Erythroblast (primary cell): ENCODE measurements at regions not wholly inside any gene's neighbourhood (a gene's known extent, or its start where the extent isn't known, plus 50 kb on each side); places are given as distances from the start of the nearest gene placed in this dataset.
"Not testable (repeated sequence)": the region's sequence is repeated elsewhere in the genome, so short reads cannot be mapped to it uniquely, and the experiment has no call there.

Experiments
- DNase-seq, 2 experiments: peaks; one replicate each; lab custom pipeline; 2025; lab: John Stamatoyannopoulos, UW
- GATA1 ChIP-seq: IDR thresholded peaks from 2 replicates; pipeline ENCODE4 v1.6.1; 2011; ENCODE audit warnings: low read depth, mild to moderate bottlenecking, control low read depth, low read length, moderate library complexity
- POLR2A ChIP-seq: IDR thresholded peaks from 2 replicates; pipeline ENCODE4 v1.6.1; 2011; ENCODE audit warnings: mild to moderate bottlenecking, low read length

DNA sequence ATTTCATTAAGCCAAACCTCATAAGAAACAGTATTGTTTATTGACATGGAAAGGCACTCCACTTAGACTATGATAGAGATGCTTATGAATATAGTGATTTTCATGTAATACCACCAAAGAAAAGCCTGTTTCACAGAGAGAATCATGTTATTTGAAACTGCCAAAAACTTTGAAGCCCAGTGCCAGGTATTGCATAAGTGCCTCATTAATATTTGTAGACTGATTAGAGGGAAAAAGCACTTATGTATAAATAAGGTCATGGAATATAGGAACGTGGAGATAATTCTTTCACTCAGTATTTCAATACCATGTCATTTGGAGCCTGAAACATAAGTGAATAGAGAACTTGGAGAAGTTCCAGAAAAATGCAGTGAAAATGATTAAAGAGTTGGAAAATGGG, 162.6 kb upstream of the CRIM1 start:
- TF ChIP-seq POLR2A, result no peak
- no peak for TF ChIP-seq GATA1
- no peak for DNase-seq

DNA sequence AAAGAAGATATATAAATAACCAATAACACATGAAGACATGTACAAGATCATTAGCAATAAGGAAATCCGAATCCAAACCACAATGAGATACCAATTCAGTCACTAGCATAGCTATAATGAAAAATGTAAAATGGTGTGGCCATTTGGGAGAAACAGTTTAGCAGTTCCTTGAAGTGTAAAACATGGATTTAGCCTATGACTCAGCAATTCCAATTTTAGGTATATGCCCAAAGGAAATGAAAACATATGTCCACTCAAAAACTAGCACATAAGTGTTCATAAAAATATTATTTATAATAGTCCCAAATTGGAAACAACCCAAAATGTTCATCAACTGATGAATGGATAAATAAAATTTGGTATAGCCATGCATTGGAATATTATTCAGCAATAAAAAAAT, 165.5 kb upstream of the CRIM1 start:
- DNase-seq, result no peak
- TF ChIP-seq GATA1 (no peak), POLR2A (no peak)

DNA sequence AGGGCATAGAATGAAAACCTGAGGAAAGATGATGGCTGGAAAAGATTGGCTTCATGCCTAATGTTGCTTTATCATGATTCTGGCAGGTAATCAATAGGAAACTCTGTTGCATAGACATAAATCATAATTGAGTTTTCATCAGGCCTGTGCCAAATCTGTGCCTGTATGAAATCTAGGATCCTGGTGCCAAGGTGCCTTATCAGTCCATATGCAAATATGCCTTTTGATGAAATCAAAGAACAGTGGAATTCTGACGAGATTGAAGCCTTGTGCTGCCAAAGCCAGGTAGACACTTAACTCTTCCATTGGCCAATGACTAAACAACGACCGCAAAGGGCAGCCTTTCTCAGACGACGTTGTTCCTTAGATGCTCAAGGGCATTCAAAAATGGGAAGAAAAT, 170.0 kb upstream of the CRIM1 start:
- no peak for DNase-seq
- no peak for TF ChIP-seq POLR2A
- no peak for TF ChIP-seq GATA1

DNA sequence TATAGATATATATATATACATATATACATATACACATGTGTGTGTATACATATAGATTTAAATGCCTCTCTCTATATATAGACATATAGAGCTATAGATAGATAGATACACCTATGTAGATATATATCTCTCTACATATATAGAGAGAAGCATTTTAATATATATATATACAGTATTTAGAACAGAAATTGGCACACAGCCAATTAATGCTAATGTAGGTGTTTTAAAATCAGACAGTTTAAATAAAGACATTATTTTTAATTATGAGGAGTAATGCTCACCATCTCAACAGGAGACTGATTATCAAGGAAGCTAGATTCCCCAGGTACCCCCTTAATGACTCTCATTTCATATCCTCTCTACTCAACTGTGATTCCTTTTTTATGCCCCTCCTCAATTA, 170.7 kb upstream of the CRIM1 start:
- peak in 1 of 2 experiments; percentile 2 for DNase-seq
- no peak for TF ChIP-seq POLR2A
- TF ChIP-seq GATA1, result no peak

DNA sequence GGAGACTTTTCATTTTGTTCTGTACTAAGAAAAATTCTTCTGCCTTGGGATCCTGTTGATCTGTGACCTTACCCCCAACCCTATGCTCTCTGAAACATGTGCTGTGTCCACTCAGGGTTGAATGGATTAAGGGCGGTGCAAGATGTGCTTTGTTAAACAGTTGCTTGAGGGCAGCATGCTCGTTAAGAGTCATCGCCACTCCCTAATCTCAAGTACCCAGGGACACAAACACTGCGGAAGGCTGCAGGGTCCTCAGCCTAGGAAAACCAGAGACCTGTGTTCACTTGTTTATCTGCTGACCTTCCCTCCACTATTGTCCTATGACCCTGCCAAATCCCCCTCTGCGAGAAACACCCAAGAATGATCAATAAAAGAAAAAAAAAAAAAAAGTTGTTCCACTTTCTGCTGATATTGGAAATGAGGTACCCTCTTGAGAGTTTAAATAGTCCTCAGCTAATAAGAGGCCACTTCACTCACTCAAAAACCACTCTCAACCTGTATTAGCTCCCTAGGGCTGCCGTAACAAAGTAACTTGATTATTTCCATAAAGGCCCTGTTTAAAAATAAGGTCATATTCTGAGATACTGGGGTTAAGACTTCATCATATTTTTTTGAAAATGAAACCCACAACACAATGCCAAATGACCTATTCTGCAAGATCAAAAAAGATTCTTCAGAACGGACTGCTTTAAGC, 174.6 kb upstream of the CRIM1 start:
- not testable (repeated sequence) for DNase-seq

DNA sequence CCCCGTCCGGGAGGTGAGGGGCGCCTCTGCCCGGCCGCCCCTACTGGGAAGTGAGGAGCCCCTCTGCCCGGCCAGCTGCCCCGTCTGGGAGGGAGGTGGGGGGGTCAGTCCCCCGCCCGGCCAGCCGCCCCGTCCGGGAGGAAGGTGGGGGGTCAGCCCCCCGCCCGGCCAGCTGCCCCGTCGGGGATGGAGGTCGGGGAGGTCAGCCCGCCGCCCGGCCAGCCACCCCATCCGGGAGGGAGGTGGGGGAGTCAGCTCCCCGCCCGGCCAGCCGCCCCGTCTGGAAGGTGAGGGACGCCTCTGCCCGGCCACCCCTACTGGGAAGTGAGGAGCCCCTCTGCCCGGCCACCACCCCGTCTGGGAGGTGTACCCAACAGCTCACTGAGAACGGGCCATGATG, 175.3 kb upstream of the CRIM1 start:
- not testable (repeated sequence) for DNase-seq

DNA sequence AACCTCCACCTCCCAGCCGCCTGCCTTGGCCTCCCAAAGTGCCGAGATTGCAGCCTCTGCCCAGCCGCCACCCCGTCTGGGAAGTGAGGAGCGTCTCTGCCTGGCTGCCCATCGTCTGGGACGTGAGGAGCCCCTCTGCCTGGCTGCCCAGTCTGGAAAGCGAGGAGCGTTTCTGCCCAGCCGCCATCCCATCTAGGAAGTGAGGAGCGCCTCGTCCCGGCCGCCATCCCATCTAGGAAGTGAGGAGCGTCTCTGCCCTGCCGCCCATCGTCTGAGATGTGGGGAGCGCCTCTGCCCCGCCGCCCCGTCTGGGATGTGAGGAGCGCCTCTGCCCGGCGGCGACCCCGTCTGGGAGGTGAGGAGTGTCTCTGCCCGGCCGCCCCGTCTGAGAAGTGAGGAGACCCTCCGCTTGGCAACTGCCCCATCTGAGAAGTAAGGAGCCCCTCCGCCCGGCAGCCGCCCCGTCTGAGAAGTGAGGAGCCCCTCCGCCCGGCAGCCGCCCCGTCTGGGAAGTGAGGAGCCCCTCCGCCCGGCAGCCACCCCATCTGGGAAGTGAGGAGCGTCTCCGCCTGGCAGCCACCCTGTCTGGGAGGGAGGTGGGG, 175.8 kb upstream of the CRIM1 start:
- not testable (repeated sequence) for DNase-seq

DNA sequence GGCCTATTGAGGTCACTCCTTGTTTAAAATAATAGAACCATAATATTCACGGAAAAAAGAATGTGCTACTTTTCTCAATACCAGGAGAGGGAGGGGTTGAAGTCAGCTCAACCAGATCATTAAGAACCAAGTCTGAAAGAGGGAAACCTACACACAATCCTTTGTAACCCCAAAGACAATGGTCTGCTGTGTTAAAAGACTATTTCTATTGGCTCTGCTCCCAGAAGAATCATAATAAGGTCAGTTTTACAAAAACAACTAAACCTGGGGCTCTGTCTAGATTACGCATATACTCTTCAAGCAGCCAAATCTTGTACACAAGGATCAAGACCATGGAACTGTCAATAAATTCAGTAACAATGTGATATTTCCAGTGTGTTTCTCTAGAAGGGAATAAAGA, 177.2 kb upstream of the CRIM1 start:
- TF ChIP-seq GATA1 (no peak), POLR2A (no peak)
- DNase-seq, result no peak

DNA sequence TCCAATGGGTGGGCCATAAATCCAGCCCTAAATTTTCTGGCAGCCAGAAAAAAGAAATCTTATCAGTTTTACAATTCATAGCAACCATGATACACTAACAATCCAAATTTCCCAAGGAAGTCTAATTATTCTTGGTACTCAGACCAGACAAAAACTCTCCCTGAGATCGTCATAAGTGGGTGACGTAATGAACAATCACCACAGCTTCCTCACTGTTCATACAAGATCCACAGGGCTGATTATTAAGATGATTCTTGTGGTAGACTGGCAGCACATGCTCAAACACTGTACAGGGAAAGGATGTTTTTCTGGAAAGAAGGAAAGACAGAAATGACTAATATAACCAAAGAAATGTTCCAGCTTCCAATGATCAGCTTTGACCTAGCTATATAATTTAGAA, 178.3 kb upstream of the CRIM1 start:
- TF ChIP-seq GATA1 (no peak), POLR2A (no peak)
- DNase-seq, result no peak

DNA sequence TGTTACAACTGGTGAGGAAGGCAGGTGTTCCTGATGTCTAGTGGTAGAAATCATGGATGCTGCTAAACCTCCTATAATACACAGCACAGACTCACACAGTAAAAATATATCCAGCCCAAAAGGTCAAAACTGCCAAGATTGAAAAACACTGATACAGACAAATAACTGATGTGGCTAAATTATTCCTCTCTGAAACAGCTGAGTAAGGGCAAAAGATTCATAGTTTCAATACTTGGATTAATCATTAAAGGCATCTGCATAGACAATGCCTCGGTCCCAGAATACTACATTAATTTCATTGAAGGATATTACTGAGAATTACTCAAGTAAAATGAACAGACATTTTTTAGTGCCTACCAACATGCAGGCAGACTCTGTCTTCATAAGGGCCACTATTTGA, 180.7 kb upstream of the CRIM1 start:
- DNase-seq, result no peak
- TF ChIP-seq POLR2A (no peak), GATA1 (no peak)

DNA sequence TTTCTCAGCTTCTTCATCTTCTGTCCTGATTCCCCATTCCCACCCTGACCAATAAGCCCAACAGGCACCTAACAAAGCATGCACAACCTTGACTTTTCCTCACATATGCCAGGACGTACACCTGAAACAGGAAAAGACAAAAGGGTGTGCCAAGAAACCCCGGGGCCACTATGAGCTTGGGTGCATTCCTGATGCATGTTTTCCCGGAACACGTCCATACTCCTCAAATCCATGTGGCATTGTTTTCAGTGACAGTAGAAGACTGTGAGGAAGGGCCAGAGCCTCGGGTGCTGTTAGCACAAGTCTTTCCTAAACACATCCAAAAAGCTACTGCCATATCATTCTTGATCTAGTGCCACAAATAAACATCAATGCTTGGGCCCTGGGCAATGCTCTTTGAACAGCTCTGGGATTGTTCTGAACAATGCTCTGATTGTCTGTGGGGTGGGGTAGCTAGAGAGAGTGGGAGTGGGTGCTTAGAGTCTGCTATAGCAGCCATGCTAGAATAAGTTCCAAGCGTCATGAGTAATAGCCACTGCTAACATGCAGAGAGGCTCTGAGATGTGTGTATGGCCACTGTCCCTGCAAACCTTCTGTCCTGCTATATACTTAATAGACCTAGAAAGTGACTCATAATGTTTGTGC, 181.7 kb upstream of the CRIM1 start:
- TF ChIP-seq GATA1 (no peak), POLR2A (no peak)

DNA sequence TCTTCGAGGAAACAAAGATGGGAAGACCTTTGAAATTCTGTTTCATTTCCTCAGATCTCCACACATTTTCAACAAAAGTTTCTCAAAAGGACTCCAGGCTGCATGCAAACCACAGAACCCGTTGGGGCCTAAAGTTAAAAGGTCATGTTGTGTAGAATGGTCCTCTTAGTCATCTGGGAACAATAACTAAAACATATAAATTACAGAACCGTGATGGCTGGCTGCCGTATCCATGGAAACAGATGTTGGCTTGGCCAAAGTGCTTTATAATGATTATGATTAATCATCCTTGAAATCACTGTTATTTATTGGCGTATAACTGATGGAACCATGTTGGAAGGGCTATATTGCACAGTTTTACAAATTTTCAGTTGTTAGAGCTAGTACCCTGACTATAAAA, 182.8 kb upstream of the CRIM1 start:
- no peak for DNase-seq
- TF ChIP-seq GATA1 (no peak), POLR2A (no peak)

More for the DNA sequence above, 181.7 kb upstream of the CRIM1 start:
- no peak for DNase-seq

DNA sequence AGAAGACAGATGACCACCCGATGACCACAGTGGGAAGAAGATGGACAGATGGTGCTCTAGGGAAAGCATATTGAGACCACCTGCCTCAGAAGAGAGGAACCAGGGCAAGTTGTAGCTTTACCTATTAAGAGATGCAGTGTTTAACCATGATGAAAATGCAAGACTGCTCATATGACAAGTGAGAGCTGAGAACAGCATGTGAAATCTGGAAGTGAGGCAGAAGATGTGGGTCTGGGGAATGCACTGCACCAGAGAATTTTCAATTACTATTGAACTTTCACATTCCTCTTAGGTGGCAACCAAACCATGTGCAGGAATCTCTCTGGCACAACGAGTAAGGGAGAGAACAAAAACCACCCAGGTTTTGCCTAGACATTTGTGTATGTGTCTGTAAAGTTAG, 184.8 kb upstream of the CRIM1 start:
- no peak for DNase-seq
- TF ChIP-seq GATA1, result no peak
- no peak for TF ChIP-seq POLR2A

DNA sequence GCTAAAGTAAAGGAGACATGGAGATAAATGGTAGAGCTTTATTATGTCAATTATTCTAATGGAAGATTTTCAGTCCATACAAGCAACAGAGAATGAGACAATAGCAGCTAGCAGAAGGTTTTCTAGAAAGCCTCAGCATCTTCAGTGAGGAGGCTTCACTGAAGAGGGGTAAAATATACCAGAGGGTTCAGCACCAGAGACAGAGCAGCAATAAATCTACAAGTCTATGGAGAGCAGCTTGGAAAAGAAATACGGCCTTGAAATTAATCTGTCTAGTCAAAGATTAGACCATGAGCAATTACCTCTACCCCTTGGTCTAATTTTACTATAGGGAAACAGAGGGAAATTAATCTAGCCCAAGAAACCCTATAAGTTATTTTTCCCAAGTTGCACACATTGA, 185.7 kb upstream of the CRIM1 start:
- DNase-seq, result no peak
- TF ChIP-seq POLR2A (no peak), GATA1 (no peak)

DNA sequence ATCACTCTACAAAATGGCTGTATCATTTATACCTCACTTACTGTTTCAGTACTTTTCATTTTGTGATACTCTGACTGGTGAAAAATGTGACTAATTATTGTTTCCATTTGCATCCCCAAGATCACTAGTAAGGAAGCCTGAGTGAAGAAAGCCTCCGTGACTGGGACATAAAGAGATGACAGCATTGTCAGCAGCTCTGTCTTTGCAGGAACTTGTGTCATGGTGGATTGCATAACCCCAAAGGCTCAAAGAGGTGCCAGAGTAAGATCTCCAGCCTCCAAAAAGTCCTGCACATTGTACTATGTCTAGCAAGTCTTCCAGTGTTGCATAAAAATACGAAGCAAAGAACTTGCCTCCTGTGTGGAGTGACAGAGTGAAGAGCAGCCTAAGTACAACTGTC, 187.5 kb upstream of the CRIM1 start:
- DNase-seq, result no peak
- TF ChIP-seq GATA1 (no peak), POLR2A (no peak)

DNA sequence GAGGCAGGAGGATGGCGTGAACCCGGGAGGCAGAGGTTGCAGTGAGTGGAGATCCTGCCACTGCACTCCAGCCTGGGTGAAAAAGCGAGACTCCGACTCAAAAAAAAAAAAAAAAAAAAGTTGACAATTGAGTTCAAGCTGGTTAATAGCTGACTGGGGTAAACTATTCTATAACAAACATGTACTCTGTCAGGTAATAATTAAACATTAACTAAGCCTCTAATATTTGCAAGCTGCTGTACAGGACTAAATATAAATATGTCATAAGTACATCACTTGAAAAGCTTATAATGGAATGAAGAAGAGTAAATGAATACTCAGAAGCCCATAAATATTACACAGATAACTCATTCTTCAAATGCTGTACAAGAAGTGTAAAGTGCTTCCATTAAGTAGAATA, 190.4 kb upstream of the CRIM1 start:
- no peak for DNase-seq
- TF ChIP-seq GATA1 (no peak), POLR2A (no peak)
